NCI-H146 treated with DMSO at 0.1 percent for 48 hours (cell line): ENCODE measurements at regions not wholly inside any gene's neighbourhood (a gene's known extent, or its start where the extent isn't known, plus 50 kb on each side); places are given as distances from the start of the nearest gene placed in this dataset.

Experiments used
- DNase-seq: peaks from one replicate; lab custom pipeline; 2025; ENCODE audit not compliant: unreplicated experiment; lab: John Stamatoyannopoulos, UW

DNA sequence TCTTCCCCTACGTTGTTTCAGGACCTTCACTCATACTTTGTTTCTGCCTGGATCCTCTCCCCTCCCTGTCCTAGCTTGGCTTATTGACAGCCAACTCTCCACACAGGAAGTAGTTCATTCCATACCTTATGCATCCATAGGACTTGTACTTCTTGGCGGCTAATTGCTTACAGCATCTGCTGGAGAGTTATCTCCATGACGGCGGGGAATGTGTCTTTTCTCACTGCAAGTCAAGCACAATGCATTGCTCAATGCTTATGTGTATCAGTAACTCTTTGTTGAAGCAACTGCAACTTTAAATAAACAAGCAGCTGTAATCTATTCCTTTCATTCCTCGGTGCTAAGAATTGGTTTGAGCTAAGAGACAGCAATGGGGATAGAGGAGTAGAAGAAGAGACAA lies 551.3 kb upstream of the EPHA7 start:
- DNase-seq, result no peak

DNA sequence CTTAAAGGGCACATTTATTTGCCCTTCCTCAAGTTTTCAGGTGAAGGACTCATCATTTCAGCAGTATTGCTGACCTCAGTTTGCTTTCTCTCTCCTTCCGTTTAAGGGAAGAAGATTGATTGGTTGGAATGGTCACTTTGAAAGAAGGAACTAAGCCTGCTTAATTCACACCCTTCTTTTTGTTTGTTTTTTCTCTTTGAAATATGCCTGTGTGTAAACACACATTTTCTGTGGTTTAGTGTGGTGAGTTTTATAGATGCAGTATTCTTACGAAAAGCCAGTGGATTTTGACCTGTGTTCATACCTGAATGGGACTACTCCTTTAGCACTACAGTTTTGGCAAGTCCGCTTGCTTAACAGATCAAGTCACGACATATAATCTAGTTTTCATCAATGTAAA lies 548.8 kb upstream of the EPHA7 start:
- DNase-seq, result no peak

DNA sequence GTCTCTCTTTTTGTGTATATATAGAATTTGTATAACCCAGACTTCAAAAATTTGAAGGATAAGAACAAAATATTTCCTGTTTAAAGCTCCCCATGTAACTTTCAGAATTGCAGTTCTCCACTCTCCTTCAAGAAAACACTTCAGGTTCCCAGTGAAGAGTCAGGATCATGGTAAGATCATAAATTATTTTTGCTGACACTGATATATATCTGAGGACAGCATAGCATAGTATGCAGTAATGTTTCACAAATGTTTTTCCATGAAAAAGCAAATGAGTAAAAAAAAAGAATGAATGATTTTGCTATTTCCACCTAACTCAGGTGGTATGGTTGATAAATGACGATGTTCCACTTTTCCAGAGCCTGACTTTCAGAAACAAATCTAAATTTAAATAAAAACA lies 545.6 kb upstream of the EPHA7 start:
- DNase-seq, result no peak

DNA sequence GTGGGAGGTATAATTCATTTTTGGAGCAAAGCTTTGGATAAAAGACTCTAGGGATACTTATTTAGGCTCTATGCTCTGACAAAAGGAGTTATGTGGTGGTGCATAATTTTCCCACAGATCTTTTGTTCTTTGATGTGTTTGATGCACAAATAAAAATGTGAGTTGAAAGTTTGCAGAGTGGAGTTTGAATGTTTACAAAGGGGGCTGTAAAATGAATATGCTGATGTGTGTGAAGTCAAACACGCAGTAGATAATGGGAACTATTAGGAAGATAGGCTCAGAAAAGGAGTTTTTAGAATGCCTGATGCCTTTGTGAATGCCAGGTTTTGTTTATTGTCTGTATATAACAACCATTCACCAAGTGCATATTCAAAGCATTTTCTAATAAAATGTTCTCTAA lies 545.0 kb upstream of the EPHA7 start:
- DNase-seq, result no peak

DNA sequence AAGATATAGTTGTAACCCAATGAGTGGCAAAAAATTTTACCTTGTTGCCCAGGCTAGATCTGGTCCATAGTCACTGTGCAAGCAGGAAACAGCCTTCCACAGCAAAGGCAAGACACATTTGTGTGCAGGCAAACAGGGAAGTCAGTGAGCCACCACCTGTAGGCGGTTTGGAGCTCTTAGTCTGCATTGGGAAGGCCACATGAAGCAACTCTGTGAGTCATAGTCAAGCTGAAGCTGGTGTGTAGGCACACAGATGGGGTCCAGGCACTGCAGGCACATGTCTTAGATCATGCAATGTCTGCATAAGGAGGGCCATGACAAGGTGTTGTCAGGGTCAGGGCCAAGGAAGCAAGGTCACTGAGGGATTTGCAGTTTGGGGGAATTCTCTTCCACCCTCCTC lies 543.2 kb upstream of the EPHA7 start:
- no peak for DNase-seq

DNA sequence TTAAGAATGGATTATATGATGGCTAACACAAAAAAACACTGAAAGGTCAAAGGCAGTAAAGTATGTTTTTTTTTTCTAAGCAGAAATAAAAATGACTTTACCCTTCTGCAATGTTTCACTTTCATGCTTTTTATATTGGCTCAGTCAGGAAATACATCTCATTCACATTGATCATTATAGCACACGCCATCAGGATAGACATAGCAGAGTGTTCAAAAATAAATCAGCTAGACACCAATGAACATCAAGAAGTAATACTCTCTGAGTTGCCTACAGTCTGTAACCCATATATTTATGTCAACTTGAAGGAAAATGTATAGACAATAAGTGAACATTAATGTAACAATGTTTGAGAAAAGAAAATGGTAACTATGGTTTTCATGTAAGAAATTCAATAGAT lies 535.2 kb upstream of the EPHA7 start:
- DNase-seq, result no peak

DNA sequence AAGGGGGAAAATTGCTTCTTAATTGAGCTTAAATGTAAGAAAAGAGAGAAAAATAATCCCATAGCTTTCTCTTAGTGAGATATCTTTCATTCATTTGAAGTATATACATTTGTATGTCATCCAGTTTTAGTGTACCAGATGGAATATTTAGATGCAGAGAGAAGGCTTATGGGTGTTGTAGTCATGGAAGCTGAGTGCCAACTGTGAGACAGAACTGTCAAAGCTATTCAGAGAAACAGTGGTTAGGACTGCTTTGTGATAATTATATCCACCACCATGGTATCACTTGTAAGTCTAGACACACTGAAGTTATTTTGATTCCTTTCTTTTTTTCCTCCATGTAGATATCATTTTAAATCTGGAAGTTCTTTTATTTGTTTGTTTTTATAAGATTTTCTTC lies 524.3 kb upstream of the EPHA7 start:
- DNase-seq, result no peak

DNA sequence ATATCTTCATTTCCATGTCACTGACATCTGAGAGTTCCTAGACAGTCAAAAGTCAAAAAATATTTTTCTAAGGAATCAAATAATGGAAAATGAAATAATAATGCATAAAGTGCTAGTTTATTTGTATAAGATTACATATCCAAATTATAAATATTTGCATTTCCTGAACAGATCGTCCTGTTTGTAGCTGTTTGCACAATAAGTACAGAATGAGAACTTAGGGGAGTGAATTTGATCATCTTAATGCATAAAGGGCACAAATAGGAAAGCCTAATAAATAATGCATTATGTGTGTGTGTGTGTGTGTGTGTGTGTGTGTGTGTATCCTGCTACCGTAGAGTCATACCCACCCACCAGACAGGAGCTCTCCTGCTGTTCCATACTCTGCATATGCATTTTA lies 521.0 kb upstream of the EPHA7 start:
- DNase-seq, result no peak

DNA sequence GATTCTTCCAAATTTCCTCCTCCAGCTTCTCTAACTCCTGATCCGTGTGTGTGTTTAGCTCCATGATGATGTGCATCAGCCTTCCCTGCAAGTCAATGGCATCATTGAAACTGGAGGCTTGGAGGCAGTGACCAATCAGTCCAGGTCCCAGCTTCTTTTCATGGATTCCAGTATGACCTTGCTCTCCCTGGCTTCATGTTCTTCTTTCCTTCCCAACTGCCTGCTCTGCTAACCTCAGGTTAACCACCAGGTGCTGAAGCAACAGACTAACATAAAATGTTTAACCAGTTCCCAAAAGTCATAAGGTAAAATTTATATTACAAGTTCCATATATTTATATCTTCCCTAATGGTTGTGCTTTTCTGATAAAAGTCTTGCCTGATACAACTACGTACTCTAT lies 512.8 kb upstream of the EPHA7 start:
- no peak for DNase-seq

DNA sequence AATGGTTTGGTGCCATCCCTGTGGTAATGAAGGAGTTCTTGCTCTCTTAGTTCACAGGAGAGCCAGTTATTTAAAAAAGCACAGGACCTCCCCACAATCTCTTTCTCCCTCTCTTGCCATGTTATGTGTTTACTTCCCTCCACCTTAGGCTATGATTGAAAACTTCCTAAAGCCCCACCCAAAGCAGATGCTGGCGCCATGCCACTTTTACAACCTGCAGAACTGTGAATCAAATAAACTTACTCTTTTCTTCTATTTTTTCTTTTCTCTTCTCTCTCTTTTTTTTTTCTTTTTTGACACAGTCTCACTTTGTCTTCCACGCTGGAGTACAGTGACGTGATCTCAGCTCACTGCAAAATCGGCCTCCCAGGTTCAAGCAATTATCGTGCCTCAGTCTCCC lies 508.4 kb upstream of the EPHA7 start:
- no peak for DNase-seq

DNA sequence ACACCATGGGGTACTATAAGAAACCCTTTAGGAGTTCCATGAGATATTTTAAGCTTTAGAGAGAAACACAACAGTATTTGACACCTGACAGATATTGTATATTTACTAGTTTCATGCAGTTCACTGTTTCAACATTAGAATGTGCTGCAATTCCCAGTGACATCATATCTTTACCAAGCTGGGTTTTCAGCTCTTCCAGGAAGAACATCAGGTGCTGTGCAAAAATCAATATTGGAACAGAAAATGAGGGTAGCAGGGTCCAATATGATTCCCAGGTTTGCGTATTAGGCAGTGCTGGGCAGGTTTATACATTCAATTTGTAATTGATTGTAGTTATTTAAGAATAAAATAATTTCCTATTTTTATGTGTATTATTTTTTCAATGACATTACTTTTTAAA lies 500.0 kb upstream of the EPHA7 start:
- DNase-seq, result no peak

DNA sequence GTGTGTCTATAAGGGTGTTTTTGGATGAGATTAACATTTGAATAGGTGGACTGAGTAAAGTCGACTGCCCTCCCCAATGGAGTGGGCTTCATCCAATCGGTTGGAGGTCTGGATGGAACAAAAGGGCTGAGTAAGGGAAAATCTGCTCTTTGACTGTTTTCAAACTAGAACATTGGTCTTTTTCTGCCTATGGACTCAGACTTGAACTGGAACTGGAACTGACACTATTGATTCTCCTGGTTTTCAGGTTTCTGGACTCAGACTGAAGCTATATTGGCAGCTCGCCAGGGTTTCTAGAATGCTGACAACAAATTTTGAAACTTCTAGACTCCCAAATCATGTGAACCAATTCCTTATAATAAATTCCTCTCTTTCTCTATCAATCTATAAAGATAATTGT lies 498.9 kb upstream of the EPHA7 start:
- no peak for DNase-seq

DNA sequence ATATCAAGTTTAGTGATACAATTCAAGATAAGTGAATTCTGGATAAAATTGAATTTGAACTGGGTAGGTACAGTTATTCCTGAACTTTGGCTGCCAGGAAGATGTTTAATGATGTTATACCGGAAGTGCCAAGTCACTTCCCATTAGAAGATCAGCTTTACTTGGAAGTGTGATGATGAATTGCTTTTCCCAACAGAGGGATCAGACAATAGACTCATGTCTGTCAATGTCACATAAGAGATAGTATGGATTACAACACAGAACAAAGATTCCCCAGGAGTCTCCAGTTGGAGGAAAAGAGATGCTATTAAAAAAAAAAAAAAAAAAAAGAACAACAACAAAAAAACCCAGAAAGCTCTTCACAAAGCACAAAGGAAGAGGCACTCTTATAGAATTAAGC lies 497.9 kb upstream of the EPHA7 start:
- no peak for DNase-seq

DNA sequence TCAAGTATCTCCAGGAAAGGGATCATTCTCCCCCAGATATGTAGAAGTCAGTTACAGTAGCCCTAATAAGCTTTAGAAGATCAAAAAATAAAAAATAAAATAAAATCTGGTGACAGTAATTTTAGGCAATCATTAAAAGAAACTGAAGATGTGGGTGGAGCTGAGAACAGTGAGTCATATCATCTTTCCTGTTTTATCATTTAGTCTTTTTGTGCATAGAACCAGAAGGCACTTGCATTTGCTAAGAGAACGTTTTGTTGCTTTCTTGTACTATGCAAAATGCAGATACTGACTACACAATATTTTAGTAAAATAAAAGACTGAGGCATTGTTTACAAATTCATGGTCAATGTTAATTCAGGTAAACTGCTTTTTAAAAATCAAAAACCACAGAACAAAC lies 497.4 kb upstream of the EPHA7 start:
- no peak for DNase-seq

DNA sequence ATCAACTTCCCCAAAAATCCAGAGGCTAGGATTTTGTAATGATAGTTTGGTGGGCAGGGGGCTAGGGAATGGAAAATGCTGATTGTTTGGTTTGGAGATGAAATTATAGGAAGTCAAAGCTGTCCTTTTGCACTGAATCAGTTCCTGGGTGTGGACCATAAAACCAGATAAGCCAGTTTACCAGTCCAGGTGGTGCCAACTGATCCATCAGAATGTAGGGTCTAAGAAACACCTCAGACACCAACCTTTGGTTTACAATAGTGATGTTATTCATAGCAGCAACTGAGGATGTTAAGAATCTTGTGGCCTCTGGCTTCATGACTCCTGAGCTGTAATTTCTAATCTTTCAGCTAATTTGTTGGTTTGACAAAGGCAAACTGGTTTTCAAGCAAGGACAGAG lies 496.6 kb upstream of the EPHA7 start:
- no peak for DNase-seq

DNA sequence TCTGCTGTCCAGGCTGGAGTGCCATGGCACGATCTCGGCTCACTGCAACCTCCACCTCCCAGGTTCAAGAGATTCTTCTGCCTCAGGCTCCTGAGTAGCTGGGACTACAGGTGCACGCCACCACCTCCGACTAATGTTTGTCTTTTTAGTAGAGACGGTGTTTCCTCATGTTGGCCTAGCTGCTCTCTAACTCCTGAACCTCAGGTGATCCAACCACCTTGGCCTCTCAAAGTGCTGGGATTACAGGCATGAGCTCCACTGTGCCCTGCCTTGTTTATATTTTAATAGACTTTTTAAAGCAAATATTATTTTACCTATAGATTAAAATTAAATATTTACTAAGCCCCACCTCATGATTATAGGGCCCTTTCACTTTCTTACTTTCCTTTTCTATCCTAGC lies 483.2 kb upstream of the EPHA7 start:
- no peak for DNase-seq

DNA sequence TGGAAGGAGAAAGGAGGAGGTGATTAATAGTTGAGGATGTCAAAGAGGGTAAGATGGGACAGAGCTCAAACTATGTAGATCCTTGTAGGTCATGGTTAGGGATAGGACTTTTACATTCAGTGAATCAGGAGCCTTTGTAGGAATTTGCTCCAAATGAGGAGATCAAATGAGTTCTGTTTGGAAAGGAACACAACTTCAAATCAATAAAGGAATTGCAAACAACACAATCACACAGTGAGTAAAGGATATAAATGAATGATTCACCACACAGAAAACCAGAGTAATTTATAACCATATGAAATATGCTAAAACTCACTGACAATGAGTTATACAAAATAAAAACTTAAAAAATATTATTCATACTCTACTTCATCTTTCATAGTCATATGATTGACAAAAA lies 480.8 kb upstream of the EPHA7 start:
- DNase-seq, result no peak

DNA sequence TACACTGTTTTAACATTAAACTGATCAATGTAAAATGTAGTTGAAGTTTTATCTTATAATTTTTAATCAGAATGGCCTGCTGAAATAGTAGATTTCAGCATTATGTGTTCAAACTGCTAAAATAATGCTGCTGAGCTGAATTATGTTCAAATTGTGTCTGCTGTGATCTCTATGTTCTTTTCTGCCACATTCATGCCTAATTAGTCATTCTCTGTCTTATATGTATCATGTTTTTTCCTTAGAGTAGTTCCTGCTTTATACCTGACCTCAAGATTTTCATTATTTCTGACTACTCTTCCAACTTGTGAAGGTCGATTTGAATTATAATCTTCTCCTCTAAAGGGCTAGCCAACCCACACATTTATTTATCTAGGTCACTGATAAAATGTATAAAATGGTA lies 476.7 kb upstream of the EPHA7 start:
- no peak for DNase-seq

DNA sequence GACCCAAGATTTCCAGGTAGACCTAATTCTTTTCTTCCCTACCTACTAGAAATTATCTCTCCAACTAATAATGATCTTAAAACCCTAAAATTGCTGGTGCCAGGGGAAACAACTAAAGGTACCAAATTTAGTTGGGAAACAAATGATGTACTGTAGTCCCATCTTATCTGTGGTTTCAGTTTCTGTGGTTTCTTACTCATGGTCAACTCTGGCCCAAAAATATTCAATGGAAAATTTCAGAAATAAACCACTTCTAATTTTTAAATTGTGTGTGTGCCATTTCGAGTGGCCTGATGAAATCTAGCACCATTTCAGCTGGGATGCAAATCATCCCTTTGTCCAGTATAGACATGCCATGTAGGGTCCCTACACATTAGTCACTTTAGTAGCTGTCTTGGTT lies 475.2 kb upstream of the EPHA7 start:
- DNase-seq, result no peak

DNA sequence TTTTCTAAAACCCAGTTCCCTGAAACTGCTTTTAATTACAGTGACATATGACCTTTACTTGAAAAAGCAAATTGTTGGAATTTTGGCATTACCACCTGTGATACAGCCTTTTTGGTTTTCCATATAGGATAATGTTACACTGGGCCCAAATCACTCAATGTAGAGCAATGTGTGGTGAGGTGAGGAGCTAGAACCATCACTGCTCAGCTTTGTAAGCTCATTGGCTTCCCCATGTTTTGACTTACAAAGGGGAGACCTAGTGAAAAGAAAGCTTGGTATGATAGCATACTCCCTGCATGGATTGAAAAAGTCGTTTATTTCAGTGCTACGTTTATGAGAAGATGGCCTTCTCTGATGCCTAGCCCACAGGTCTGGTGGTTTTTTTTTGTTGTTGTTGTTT lies 470.4 kb upstream of the EPHA7 start:
- DNase-seq, result no peak

DNA sequence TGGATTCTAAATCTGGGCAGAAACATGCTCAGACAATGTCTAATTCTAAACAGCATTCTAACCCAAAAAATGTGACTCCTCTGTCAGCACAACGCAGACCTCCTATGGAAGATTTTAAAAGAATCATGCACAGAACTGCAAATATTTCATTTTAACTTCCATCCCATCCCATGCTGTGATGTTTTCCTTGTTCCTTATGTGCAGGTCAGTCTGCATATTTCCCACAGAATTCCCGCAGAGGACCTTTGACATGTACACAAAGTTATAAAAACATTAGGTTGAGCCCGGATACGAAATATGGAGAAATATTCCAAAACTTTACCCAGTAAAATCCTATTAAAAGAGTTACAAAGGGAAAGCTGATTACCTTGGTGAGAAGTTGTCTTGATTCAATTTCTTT lies 467.1 kb upstream of the EPHA7 start:
- no peak for DNase-seq

DNA sequence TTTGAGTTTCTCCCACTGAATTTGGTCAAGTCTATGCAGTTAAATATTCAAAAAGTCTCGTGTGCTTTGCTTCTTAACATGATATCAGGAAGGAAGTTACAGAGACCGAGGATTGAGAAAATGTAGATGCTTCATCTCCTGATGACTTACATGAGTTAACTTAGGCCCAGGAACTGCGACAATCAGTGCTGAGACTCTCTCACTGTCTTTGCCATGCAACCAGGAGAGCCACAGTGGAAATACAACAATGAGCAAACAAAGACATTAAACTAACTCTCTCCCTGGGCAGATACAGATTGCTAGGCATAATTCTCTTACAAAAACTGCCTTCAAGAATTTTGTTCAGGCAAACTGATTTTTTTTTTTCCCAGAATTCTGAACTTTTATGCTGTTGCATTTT lies 440.6 kb upstream of the EPHA7 start:
- no peak for DNase-seq

DNA sequence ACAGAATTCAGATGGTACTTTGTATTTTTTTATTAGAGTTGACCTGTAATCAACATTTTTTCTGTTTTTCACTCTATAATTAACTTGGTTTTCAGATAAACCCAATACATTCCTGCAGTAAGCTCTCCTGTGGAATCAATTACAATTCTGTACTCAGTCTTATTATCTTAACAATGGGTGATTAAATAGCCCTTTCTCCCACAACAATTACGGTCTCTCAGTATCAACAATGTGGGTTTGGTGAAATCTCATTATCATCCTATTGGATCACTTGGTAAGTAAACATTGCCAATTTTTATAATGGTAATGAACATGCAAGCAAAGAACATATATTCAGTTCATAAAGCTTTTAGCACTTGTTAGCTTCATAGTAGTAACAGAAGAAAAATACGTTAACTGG lies 438.9 kb upstream of the EPHA7 start:
- DNase-seq, result no peak

DNA sequence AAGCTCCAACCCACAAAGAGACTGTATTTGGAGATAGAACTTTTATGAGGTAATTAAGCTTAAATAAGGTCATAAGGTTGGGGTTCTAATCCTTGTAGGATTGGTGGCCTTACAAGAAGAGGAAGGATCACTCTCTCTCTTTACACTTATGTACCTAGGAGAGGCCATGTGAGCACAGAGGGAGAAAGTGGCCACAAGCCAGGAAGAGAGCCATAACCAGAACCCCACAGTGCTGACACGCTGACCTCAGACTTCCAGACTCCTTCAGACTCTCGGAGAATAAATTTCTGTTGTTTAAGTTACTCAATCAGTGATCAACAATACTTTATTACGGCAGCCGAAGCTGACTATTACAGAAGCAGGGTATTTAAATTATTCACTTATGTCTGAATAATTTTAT lies 430.5 kb upstream of the EPHA7 start:
- DNase-seq, result no peak
